HG03460 (cell line): ENCODE measurements at regions not wholly inside any gene's neighbourhood (a gene's known extent, or its start where the extent isn't known, plus 50 kb on each side); places are given as distances from the start of the nearest gene placed in this dataset.
"Not testable (repeated sequence)": the region's sequence is repeated elsewhere in the genome, so short reads cannot be mapped to it uniquely, and the experiment has no call there.

Experiments
- ATAC-seq: cut with Tn5 transposase; IDR thresholded peaks from one replicate; pipeline ENCODE4 v1.9.1; 2021; ENCODE audit not compliant: unreplicated experiment

DNA sequence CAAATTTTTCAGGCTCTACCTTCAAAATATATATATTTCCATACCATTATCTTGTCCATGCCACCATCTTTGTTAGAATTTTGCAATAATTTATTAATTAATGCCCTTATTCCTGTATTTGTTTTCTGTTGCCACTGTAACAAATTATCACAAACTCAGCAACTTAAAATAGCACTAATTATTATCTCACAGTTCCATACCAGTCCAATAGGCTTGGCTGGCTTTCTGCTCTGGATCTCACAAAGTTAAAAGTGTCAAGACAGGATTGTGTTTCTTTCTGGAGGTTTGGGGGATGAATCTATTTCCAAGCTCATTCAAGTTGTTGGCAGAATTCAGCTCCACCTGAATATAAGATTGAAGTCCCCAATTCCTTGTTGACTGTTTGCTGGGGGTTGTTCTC, 58.6 kb upstream of the SLC38A4 start:
- no peak for ATAC-seq

DNA sequence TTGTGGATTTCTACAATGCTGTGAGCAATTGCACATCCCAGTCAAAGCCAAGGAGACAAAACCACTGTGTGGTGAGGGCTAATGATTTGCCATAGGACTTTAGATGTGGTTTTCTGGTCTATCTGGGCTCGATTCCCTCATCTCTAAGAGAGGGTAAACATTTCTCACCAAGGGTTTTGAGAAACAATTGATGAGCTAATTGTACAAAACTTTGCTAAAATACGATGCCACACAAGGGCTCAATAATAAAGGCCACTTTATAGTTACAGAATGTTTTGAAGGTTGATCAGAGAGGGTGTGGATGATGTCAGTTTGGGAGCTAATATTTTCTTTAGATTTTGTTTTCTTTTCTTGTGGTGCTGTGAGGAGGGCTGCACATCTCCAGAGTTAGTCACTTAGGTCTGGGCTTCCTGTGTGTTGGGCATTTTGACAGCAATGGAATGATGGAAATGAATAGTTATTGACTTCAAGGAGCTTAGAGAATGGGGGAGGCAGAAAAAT, 60.8 kb upstream of the SLC38A4 start:
- ATAC-seq: no peak

DNA sequence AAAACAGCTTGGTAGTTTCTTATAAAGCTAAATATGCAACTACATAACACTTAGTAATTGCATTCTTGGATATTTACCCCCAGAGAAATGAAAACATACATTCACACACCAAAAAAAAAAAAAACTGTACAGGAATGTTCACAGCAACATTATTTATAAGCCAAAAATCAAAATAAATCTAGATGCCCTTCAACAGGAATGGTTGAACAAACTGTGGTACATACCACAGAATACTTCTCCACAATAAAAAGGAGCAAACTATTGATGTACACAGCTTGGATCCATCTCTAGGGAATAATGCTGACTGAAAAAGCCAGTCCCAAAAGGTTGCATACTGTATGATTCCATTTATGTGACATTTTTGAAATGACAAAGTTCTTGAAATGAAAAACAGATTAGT, 62.1 kb upstream of the SLC38A4 start:
- no peak for ATAC-seq

DNA sequence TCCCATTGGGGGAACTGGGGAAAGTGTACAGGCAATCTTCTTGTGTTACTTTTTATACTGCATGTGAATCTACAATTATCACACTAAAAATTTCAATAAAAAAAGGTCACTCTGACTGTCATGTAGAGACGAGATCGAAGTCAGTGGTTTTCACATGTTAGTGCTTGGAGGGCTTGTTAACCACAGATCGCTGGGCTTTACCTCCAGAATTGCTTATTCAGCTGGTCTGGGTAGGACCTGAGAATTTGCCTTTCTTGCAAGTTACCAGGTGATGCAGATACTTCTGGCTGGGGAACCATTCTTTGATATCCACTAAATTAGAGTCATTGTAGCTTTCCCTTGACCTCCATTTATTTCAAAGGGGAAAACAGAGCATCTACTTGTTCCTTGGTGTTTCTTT, 62.8 kb upstream of the SLC38A4 start:
- no peak for ATAC-seq

DNA sequence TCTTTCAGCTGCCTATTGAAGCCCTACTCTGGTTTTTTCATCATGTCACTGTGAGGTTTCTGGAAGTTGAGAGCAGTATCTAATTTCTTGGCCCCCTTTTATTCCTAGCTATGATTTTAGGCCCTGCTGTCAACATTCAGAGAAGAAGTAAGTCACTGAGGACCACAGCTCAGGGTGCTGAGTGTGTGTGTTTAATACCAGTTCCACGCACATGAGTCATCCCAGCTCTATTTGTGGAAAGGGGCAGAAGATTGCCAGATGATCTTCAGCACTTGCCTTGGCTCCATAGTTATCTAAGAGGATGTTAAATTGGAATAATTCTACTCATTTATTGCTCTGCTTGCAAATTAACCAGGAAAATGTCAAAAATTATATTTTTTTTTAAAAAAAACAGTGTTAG, 65.5 kb upstream of the SLC38A4 start:
- ATAC-seq: no peak

DNA sequence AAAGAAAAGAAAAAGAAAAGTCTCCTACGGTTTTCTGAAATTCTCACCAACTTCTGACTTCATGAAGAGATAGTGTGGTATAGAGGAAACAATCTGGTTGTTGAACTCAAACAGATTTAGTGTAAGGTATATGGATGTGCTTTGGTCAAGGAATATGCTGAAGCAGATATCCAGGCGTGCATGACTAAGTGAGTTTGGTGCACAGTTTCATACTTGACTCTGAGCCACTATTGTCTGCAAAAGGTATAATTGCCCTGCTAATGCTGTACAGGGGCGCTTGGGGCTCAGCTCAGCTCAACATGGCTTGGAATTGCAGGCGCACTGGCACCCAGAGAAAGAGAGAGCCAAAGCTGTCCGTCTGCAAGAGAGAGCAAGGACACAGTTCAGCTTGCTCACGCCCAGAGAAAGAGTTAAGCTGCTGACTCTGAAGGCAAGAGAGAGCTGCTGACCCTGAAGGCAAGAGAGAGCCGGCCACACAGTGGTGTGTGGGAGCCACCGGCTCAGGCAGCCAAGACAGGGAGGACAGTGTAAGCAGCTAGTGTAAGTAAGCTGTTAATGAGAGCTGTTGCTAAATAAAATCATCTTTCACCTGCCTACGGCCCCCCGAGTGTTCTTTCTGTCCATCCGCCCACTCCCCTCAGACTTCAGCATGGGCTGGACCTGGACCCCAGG, 66.4 kb upstream of the SLC38A4 start:
- no peak for ATAC-seq

DNA sequence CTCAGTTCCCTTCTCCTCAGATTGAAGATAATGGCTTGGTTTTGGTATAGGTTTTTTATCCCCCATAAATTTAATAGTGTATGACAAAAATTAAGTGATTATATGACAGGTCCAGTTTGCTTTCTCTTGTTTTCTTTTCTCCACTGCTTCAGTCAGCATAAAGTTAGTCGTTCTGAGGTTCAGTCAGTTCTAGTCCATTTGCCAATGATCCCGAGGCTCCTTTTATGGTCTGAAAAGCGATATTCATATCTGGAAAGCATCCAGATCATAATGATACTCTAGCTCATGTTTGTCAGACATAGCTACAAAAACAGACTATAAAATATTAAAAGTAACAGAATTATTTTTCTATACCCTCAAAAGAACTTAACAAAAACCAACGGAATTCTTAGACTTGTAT, 67.1 kb upstream of the SLC38A4 start:
- no peak for ATAC-seq

DNA sequence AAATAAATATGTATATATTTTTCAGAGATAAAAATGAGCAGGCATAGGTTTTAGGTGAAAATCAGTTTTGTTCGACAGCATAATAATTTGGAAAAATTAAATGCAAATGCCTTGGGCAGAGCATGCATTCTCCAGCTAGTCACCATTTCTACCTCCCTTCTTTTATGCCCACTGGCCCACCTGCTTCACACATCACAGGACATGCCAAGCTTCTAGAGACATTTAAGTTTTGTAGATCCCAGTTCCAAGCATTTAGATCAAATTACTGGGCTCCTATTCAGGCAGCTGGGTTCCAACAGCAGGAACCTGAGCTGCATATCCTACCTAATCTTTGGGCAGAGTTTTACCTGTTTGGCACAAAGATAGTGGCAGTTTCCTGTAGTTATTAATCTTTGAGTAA, 67.6 kb upstream of the SLC38A4 start:
- no peak for ATAC-seq

DNA sequence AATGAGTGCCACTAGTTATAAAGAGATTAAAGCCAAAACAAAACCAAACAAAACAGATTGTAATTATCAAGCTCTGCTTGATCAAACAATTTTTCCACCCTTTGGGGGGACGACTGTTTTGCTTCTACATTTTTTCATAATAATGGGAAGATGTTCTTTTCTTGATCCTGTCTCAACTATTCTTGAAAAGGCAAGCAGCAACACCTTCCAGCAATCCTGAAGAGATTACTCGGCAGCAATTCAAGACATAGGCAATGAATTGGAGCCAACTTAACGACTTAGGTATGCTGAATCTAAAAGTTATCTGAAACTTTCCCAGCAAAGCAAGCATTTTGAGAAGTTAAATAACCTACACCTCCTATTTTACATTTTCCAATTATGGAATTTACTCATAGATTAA, 69.9 kb upstream of the SLC38A4 start:
- no peak for ATAC-seq

DNA sequence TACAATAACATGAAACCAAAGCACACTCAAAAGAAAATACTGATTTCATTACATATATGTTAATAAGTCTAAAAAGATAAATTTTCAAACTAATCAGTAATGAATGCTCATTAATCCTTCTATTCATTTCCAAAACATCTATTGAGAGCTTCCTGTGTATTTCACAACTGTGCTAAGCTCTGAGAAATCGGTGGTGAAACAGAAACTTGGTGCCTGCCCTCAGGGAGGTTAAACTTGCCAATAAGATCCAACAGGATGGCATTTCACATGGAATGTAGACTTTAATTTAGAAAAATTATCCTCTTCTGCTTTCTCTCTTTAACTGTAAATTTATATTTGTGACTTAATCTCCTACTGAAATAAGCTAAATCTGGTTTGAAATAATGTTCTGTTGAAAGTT, 70.9 kb upstream of the SLC38A4 start:
- no peak for ATAC-seq

DNA sequence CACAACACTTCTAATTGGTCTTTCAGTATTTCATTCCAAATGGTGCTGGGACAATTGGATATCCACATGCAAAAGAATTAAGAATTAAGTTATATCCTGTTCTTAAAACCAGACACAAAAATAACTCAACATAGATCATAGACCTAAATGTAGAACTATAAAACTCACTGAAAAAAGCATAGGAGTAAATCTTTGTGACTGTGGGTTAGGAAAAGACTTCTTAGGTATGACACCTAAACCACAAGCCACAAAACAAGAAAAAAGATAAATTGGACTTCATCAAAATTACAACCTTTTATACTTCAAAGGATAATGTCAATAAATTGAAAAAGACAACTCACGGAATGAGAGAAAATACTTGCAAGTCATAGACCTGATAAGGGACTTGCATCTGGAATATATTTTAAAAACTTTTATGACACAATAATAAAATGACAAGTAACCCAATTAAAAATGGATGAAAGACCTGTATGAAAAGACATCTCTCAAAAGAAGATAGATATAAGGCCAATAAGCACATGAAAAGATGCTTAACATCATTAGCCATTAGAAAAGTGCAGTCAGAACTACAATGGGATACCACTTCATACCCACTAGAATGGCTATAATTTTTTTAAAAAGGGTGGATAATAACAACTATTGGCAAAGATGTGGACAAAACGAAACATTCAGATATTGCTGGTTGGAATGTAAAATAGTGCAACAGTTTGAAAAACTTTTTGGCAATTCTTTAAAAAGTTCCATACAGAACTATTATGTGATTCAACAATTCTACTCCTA, 72.5 kb upstream of the SLC38A4 start:
- ATAC-seq: no peak

DNA sequence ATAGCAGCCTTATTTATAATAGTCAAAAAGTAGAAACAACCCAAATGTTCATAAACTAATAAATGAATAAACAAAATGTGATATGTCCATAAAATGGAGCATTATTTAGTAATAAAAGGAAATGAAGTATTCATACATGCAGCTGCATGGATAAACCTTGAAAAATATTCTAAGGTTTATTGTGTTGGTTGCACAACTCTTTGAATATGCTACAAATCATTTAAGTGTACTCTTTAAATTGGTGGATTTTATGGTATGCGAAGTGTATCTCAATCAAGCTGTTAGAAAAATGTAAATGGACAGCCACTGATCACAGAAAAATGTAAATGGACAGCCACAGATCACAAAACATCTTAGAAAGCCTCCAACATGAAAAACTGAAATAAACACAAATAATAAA, 73.2 kb upstream of the SLC38A4 start:
- ATAC-seq: no peak

DNA sequence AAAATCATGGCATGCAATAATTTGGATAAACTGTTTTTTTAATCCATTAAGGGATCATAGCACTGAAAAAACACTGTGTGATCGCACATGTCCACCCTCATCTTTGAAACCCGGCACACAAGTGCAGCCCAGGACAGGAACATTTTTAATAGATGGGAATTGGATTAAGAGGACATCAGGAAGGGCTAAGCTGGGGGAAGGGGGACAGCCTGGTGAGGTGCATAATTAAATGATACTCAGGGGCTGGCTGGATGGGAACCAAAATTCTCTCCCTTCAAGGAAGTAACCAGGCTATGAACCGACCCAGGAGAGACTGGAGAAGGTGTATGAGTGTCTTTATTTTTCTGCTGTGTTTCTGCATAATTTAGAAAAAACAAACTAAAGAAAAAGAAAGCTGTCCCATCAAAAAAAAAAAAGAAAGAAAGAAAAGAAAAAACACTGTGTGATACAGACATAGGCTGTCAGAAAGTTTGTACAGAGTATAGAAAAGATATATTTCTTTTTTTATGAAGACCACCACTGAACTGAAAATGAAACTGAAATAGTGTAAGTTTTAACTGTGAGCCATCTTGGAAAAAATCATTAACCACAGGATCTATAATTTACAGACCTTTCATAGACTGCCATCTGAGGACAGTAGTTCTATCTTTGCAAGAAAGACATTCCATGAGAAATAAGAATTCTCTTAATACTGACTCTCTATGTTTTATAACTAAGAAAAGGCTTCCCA, 75.1 kb upstream of the SLC38A4 start:
- no peak for ATAC-seq

DNA sequence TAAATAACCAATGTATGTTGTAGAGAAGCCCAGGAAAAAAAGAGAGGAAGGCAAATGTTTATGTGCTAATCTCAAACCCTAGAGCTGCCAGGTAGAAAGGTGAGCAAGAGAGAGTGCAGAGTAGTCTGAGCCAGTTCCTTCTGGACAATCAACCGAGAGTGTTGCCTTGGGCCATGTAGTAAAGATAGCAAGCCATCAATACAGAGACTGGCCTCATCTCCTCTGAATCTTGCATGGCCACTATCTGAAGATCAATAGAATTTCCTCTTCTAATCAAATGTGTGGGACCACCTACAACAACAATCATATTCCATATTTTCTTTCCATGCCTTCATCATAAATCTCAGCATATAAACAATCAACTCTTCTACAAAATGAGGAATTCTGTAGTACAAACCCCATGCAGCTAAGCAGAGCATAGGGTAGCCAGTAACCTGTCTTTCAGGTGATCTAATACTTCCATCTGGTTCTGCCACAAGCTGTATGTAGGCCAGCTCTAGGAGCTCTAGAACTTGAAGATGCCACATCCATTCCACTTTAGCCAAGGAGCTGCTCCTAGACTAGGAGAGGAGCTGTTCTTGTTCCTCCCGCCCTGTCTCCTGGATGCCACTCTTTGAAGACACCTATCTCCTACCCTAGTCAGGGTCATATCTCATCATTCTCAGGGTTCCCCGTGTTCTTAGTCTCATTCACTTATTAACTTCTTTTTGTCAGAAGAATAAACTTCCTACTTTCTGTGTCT, 75.8 kb upstream of the SLC38A4 start:
- ATAC-seq: no peak

DNA sequence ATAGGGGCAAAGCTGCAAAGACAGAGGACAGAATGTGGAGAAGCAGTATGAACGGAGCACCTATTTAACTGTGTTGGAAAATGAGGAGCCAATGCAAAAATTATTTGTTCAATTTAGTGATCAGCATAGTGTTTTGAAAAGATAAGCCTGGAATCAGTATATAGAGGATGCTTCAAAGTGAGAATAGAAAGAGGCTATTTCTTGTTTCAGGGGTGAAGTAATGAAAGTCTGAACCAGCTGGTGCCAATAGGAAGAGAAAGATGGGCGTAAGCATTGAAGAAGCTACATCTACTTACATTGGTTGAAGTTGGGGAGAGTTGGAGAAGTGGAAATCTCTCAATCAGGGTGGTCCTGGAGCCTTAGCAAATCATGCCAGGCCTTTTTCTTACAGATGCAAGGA, 77.3 kb upstream of the SLC38A4 start:
- ATAC-seq: no peak

DNA sequence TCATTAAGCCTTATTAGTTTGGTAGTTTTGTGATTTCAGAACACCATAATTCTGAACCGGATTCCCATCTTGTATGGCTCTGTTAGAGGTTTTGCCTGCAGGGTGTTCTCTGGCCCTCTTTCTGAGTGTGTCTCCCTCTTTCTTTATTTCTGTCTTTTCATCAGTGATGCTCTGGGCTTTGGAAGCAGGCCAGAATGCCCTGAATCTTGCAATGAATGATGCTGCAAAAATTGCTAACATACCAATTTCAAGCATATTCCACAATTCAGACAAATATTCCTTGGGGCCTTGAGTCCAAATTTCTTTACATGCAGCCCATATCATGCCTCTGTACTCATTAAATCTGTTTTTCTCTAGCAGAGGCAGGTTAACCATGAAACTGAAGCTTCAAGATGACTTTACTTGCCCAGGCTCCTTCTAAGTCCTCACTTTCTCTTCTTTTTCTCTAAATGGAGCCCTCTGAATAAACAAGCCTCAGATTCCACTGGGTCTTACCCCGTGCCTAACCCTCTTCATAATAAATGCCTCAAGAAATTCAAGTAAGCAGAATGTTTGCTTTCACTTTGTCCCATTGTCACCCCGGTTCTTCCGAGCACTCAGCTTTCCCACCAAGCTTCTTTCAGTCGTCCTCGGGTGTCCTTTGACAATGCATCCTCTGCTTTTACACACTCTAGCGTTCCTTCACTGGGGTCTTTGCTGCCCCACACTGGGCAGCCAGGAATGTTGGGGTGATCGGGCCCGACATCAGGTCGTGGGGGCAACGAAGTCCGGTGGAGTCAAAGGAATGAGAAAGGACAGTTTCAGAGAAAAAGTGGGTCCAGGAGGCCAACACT, 78.8 kb upstream of the SLC38A4 start:
- ATAC-seq: no peak

DNA sequence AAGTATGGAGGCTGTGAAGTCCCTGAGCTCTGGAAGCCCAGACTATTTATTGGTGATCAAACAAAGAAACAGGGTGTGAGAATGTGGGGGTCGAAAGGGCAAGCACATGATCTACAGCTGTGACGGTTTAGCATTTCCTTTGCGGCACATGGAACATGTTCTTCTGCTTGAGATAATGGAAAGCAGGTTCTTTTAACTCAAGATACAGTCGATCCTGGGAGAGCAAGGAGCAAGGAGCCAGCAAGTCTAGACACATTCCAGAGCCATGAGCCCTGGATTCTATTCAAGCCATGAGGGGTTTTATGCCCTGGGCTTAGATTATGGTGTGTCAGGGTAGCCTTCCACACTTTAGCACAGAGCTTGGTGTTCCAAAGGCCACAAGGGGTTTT, 79.4 kb upstream of the SLC38A4 start:
- ATAC-seq: not testable (repeated sequence)

DNA sequence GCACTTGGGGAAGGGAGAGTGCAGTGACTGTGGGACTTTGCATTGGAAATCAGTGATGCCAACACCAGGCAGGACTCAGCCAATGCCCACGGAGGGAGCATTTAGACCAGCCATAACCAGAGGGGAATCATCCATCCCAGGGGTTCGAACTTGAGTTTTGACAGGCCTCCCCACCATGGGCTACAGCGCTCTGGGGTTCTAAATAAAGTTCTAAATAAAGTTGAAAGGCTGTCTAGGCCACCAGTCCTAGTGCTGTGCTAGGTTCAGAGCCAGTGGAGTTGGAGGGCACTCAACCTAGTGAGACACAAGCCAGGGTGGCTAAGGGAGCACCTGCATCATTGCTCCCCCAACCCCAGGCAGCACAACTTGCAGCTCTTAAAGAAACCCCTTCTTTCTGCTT, 82.0 kb upstream of the SLC38A4 start:
- no peak for ATAC-seq

DNA sequence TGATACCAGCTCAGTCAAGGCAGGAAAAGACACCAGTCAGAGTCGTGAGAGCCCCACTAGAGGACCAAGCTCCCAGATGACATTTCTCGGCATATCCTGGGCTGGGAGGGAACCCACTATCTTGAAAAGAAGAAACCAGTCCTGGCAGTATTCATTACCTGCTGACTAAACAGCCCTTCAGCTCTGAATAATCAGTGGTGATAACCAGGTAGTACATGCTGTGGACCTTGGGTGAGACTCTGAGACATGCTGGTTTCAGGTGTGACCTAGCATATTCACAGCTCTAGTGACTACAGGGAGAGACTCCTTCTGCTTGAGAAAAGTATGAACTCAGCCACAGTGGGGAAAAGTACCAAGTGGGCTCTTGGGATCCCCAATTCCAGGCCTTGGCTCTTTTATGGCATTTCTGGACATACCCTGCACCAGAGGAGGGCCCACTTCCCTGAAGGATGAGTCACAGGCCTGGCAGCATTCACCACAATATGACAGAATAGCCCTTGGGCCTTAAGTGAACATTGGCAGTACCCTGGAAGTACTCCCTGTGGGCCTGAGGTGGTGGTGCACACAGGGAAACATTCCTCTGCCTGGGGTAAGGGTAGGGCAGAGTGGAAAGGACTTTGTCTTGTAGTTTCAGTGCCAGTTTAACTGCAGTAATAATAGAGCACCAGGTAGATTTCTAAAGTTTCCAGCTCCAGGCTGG, 82.6 kb upstream of the SLC38A4 start:
- ATAC-seq: no peak
